GM21526 (cell line): ENCODE measurements at regions not wholly inside any gene's neighbourhood (a gene's known extent, or its start where the extent isn't known, plus 50 kb on each side); places are given as distances from the start of the nearest gene placed in this dataset.

Source experiments
- ATAC-seq: cut with Tn5 transposase; IDR thresholded peaks from one replicate; pipeline ENCODE4 v1.9.1; 2021; ENCODE audit warnings: moderate library complexity; ENCODE audit not compliant: unreplicated experiment, low FRiP score

DNA sequence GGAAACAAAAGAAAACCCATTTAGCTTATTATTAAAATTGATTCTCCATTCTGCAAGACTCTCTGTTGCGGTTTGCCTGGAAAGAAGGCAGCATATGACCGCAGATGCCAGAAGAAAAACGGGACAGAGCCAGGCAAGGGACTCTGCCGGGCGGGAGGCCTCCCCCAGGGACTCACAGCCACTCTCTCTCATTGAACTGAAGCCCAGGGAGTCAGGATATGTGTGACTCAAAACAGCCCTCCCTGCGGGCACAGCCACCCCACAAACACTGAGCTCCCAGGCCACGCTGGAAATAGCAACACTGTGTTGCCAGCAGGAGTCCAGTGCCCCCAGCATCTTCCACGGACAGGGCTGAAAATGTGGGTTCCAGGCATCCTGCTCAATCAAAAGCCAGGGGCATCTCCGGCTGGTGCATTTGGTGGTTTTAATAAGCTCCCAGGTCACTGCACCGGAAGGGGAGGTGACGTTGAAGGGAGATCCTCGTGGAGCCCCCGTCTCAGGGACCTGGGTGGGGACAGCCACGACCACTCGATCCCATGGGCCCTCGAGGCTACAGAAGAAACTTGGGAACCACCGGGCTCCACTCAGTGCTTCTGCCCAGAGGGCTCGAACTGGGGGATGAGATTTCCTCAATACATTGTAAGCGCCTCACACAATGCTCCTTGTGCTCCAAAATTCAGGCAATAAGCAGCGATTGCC is 624.5 kb downstream of the TBC1D22A start:
- no peak for ATAC-seq

DNA sequence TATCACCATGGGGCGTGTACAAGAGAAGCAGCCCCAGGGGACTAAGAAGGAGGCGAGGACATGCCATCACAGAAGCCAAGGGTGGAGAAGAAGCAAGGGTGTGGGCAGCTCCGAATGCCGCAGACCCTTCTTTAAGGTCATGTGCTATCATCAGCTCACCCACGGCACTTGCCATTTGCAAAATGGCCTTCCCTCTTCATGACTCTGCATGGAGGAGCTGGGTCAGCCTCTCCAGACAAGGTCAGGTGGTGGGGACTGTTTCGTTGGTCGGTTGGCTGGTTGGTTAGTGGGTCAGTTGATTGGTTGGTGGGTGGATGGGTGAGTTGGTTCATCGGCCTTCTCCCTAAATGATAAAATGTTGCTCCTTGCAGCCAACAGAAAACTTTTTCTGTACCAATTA is 622.5 kb downstream of the TBC1D22A start:
- no peak for ATAC-seq

DNA sequence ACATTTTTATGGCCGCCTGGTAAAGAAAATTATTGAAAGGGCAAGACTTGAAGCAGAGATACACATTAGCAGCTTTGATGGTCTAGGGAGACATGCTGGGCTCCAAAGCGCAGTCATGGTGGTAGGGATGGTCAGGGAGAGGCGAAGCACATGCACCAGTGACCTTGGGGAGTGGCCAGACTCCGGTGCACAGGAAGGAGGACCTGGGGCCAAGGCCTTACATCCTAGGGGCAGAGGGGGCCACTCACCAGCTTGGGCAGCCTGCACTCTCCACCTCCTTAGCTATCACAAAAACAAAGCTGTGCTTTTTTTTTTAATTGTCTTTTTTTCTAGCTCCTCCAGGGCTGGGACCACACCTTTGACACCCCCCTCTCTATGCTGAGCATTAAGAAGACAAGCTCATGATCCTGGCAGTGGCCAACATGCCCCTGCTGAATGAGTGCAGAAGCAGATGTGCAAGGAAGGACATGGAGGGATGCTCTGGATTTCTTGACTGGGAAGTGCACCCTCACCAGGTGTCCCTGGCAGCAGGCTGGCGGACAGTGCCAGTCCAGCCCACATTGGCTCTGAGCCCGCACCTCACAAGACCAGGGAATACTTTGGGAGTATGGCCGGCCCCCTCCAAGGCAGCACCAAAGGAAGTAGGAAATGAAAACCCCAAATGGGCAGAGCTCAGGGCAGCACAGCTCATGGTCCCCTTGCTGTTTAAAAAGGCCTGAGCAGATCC is 619.9 kb downstream of the TBC1D22A start:
- ATAC-seq = no peak

DNA sequence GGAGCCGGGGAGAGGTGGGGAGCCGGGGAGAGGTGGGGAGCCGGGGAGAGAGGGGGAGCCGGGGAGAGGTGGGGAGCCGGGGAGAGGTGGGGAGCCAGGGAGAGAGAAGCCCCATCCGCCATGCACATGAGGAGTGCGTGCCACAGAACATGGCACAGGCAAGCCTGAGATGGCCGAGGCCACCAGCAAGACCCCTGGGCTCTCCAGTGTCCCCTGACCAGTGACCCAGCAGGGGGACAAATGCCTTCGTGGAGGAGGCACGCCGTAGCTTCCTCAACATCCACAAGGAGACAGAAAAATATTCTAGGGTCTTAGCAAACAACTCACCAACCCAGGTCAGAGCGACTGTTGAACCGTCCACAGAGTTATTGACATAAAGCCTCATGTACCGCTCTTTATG is 618.8 kb downstream of the TBC1D22A start:
- ATAC-seq = no peak

DNA sequence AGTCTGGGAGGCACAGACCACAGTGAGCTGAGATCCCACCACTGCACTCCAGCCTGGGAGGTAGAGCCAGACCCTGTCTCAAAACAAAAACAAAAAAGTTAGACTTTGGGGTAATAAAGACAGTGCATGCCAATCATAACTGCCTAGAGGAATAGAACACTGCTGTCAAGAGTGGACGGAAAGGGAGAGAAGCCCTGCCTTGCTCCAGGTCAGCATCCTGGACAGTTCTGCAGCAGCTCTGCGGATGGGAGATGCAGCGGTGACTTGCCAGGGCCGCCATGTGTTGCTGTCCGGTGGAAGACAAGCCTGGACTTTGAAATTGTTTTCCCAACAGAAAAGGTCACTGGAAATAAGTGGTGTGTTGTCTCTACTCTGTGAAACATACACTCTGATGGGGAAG is 618.2 kb downstream of the TBC1D22A start:
- no peak for ATAC-seq

DNA sequence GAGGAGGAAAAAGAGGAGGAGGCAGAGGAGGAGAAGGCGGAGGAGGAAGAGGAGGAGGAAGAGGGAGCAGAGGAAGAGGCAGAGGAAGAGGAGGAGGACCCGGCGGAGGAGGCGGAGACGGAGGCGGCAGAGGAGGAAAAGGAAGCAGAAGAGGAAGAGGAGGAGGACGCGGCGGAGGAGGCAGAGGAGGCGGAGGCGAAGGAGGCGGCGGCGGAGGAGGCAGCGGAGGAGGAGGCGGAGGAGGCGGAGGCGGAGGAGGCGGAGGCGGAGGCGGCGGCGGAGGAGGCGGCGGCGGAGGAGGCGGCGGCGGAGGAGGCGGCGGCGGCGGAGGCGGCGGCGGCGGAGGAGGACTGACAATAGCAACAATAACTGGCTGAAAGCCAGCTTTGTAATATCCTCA is 616.6 kb downstream of the TBC1D22A start:
- ATAC-seq = no peak

DNA sequence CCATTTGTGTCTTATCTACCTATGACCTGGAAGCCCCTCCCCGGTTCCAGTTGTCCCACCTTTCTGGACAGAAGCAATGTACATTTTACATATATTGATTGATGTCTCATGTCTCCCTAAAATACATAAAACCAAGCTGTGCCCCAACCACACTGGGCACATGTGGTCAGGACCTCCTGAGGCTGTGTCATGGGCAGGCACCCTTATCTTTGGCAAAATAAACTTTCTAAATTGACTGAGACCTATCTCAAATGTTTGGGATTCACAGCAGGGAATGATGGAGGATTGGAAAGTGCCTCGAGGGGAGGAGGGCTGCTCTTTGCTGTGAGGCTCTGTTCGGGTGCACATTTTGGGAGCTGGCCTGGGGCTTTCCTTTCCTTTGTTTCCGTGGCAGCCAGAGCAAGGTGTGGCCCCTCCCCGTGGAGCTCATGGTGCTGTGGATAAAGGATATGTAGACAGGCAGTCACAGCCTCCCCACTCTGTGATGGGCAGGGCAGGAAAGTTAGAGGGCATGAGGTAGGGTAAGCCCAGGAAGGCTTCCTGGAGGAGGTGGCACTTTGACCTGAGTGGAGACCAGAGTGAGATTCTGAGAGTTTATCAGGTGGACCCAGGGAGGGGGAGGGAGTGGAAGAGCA is 615.6 kb downstream of the TBC1D22A start:
- ATAC-seq = no peak

DNA sequence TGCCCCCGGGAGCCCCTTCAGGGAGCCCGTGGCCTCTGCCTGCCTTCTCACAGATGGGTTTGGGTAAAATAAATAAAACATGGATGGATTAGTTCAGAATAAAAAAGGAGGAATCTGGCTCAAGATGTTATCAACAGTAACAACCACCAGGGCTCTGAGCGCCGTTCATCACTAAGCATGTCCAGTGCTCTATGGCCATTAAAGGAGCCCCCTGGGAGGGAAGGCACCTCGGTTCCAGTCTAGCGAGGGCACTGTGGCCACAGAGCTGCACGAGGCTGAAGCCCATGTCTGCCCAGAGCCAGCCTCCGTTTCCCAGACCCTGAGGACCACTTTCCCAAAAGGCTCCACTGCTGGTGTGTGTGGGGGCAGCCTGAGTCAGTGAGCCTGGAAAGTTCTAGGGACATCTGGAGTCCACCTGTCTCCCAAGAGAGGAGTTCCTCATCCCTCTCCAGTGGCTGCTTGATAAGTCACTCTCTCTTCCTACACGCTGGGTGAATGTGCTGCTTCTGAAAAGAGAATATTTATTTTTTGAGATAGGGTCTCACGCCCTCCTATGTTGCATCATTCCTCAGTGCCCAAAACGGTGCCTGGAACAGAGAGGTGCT is 614.6 kb downstream of the TBC1D22A start:
- ATAC-seq = no peak

DNA sequence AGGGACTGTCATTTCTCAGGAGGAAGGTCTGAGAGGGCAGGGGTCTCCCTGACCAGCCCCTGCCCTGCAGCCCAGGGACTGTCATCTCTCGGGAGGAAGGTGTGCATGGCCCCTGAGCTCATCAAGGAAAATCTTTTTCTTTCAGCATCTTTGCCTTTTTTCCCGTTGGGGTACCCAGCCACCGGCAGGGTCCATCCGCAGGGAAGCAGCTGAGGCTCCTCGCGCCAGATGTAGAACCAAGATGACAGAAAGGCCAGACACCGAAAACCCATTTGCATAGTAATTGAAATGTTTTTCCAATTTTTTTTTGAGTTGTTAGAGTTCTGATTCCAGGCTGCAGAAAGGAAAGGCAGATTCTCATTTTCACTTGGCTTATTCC is 613.9 kb downstream of the TBC1D22A start:
- ATAC-seq = no peak

DNA sequence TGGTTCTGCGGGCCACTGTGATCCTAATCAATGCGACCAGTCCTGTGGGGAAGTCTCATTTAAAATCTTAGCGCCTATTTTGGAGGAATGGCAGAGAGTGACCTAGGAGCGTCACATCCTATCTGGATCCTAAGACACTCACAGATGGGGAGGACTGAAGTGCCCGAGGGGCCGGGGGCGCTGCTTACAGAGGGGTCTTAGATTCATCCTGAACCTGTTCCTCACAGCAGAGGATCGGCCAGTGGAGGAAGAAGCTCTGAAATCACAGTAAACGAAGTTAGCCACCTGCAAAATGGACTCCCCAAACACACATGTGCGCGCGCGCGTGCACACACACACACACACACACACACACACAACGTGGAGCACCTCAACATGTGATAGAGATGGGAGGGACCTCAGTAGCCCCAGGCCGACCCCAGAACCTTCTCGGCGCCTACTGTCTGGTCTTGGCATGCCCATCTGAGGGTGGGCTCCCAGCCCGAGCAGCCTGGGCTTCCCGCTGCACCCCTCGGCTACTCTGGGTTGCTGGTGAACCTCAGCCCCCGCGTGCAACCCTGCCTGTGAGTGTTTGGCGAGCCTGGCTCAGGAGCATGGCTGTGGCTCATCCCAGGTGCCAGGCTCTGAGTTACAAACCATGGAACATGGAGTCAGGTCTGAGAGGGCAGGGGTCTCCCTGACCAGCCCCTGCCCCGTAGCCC is 613.3 kb downstream of the TBC1D22A start:
- ATAC-seq = no peak

DNA sequence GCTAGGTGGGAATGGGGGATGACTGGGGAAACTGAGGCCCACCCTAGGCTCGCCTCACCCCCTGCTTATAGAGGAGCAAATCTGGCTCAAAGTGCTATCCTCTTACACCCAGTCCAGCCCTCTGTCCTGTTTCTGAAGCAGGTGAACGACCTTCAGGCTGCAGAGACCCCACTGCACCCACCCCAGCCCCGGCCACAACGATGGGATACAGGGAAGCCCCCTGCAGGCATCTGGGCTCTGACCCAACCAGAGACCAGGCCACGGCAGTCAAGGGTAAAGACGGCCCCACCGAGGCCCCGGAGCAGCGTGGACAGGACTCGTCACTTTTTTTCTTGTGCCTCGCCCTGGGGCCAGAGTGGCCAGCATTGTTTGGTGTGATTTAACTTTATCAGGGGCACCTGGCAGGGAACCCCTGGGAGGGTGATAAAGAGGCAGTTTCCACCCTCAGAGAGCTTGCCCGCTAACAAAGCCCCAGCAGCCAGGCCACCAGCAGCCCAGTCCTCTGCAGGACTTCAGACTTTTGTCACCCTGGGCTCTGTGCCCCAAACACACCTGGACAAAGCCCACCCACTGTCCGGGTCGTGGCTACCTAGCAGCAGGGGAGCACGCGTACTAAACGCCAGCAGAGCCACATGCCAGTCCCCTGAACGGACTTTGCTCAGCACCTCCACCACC is 612.6 kb downstream of the TBC1D22A start:
- ATAC-seq = no peak

DNA sequence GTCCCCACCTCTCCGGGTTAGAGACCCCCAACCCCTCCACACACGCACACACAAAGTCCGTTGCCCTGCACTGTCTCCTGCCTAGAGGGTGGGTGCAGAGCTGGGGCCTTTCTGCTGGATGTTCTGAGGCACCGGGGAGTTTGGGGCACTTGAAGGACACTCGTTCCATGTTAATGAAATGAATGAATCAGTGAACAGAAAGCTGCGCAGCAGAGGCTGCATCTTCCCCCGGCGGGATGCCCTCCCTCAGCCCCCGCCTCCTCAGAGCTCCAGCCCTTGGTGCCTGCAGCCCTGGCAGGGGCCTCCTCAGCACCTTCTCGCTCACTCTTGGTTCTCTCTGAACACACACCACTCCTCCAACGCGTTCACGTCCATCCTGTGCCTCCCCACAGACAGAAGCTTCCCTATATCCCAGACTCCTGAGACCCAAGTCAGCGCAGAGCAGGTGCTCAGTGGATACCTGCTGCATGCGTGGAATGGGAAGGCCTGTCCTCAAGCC is 611.9 kb downstream of the TBC1D22A start:
- ATAC-seq = no peak

DNA sequence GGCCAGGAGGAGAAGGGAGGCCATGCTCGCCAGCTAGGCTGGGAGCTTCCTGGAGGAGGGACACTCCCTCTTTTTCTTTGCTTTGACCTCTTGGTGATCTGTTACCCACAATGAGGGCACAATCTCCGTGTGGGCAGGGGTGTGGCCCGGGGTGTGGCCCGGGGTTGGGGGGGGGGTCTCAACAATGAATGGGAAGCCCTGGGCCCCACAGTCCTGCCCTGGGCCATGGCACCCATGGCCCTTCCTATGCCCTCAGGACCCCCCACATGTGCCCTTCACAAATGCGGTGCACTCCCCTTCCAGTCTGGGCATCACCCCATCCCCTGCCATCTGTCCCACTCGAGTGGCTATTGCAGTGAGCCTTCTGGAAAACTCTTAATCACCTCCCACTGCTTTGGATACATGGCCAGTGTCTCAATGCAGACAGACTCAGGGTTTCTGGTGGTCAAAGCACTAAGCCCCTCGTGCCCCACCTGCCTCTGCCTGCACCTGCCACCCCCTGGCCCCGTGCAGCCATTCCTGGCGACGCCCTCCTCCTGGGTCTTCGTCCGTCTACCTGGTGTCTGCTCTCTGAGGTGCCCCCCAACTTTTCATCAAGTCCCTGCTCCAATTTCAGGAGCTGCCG is 611.3 kb downstream of the TBC1D22A start:
- ATAC-seq = no peak

DNA sequence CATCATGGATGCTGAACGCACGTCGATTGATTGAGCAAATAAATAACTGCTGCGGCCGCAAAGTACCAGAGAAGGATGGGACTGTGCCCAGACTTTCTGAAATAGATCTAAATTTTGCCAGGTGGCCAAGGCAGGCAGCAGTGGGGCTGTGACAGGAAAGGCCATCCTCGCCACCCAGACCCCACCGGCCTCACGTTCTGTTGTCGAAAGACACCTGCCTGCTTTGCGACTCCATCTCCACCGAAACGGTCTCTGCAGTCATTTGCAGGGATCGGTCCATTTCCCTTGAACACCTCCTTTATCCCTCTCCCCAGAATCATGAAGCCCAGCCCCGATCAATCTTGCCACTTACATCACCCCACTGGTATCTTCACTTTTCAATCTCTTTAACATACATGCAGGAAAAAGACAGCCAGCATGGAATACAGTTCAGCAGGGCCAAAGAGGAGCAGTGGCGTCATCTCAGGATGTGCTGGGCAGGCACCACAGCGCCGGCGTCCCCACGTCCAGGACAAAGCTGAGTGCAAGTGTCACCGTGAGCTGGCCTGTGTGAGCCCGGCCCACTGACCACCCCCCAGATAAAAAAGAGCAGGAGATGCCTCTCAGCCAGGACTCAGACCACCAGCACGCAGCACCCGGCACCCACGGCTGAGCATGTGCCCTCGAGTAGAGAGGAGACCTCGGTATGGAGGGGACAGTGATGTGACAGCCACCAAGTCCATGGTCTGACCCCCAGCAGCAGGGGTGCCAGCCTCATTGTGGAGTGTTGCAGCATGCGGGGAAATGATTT is 610.3 kb downstream of the TBC1D22A start:
- no peak for ATAC-seq

DNA sequence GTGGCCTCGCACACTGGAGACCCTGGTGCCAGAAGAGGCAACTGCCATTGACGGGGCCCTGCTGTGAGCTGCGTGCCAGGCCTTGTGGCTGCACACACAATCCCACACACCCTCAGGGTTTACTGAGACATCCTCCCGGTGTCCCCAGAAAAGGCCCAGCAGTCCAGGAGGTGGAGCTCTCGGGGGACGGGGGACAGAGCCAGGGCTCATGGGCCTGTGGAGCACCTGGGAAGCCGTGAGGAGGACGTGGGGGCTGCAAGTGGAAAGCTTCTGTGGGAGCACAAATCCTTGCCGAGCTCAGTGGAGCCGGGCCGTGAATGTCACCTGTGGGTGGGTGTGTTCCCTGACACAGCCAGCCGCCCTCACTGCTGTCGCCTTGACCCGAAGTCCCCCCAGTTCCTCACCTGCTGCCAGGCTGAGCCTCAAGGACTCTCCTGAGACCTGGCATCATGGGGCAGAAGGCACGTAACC is 609.7 kb downstream of the TBC1D22A start:
- no peak for ATAC-seq

DNA sequence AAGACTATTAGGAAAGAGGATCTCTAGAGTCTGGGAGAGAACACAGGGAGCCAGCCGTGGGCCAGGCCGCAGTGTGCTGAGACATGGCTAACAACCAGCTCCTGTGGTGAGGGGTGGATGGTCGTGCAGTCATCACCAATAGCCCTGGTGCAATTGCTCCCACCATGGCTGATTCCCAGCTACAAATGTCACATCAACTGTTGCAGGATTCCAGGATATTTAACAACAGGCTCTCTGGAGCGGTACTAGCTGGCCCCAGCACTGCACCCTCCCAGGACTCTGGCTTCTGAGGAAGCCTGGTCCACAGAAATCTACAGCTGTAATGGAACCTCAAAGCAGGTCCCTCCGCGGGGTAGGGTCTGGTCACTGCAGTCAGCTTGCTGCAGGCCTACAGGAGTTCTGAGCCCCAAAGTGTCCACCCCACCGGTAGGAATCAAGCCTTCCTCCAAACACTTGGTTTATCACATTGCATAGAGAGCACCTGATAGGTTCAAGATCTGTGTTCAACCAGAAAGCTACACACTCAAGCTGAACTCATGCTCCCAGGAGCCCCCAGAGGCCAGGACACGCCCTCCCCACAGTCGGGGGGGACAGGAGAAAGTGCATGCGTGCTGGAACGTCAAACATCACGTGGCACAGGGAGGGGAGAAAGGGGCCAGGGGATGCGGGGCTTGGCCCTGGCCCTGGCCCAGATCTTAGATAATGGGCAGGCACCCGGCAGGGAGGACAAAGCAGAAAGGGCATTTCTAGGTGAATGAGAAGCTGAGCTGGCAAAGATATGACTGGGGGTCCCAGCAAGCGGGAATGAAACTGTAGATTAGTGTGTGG is 609.0 kb downstream of the TBC1D22A start:
- ATAC-seq = no peak

DNA sequence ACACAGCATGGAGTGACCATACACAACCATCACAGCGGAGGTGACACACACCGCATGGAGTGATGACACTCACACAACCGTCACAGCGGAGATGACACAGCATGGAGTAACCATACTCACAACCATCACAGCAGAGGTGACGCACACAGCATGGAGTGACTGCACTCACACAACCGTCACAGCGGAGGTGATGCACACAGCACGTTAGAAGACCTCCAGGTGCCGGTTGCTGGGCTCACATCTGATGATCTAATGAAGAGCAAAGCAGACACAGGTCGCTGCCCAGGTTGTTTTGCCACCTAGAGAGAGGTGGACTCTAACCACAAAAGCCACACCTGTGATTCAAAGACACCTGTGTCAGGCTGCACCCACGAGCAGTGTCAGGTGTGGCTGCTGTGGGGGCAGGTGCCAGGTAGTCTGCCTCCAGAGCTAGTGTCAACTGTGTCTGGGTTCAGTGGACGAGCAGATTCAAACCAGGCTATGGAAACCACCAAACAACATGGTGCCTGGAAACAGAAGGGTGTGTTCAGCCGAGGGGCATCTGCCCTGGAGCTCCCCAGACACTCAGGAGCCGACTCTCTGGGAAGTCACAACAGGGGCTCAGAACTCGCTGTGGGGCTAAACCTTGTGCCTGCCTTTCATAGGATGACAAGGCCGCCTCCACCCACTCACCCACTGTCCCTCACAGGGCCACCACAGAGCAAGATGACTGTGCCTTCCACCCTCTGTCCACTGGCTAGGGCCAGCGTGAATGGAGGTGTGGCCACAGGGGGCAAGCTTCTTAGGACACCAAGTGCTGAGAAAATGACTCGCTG is 608.2 kb downstream of the TBC1D22A start:
- ATAC-seq = no peak
